Activated naive CD8-positive, alpha-beta T cell treated with anti-CD3 and anti-CD28 coated beads, Interleukin-2, amount 50 U/mL, for 24 hours (primary cell): ENCODE measurements at regions not wholly inside any gene's neighbourhood (a gene's known extent, or its start where the extent isn't known, plus 50 kb on each side); places are given as distances from the start of the nearest gene placed in this dataset.

Experiments
- ATAC-seq: fragments of 150-1000 bp; cut with Tn5 transposase; one replicate; pipeline ENCODE4 v1.10.0; 2021
- DNase-seq: peaks from one replicate; pipeline ENCODE4 v3.0.0; 2021
- H3K27ac Mint-ChIP-seq: one replicate; pipeline ENCODE4 v1.8.0; 2021; ENCODE audit warnings: mild to moderate bottlenecking, mixed read lengths
- H3K27me3 Mint-ChIP-seq: one replicate; pipeline ENCODE4 v1.8.0; 2021; ENCODE audit warnings: mixed read lengths
- H3K36me3 Mint-ChIP-seq: one replicate; pipeline ENCODE4 v1.8.0; 2021; ENCODE audit warnings: low read depth, mixed read lengths
- H3K4me1 Mint-ChIP-seq: one replicate; pipeline ENCODE4 v1.8.0; 2021; ENCODE audit warnings: mixed read lengths
- H3K4me3 Mint-ChIP-seq: one replicate; pipeline ENCODE4 v1.8.0; 2021; ENCODE audit warnings: mild to moderate bottlenecking, moderate library complexity, mixed read lengths
- H3K9me3 Mint-ChIP-seq: one replicate; pipeline ENCODE4 v1.8.0; 2021; ENCODE audit warnings: mixed read lengths

DNA sequence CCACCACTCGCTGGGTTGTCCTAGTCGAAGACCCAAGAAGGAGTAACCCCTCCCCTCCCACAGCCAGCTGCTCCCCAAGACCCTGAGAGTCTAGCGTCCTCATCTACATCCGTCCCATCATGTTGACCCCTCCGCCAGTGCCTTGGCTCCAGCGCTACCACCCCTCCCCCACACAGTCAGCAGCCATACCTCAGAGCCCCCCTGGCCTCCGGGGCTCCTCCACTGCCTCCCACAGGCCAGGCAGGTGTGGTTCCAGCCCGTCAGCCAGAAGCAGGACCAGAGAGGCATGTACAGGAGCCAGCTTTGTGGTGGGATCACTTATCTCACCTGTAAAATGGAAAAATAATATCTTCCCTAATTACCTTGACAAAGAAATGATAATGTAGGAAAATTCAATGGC, 51.5 kb upstream of the PHF21B start:
- ATAC-seq: no peak
- Mint-ChIP-seq H3K36me3 (no peaks in the 10 kb centered on the region), H3K4me1 (peaks cover 30% of the 10 kb centered on the region), H3K27ac (no peak overlapping the region), H3K4me3 (no peak overlapping the region), H3K9me3 (no peaks in the 10 kb centered on the region), H3K27me3 (peaks cover 18% of the 10 kb centered on the region)
- no peak for DNase-seq

- Mint-ChIP-seq H3K27me3 (peaks cover 15% of the 10 kb centered on the region), H3K9me3 (peaks cover 9% of the 10 kb centered on the region), H3K36me3 (no peaks in the 10 kb centered on the region), H3K27ac (peak overlapping the region; percentile 49), H3K4me3 (no peak overlapping the region), H3K4me1 (peaks cover 21% of the 10 kb centered on the region)
- DNase-seq (peak; percentile 59), ATAC-seq (peak; percentile 89)
Observed at GRCh38 chr22:45064313-45065278, 54.8 kb upstream of the PHF21B start.

DNA sequence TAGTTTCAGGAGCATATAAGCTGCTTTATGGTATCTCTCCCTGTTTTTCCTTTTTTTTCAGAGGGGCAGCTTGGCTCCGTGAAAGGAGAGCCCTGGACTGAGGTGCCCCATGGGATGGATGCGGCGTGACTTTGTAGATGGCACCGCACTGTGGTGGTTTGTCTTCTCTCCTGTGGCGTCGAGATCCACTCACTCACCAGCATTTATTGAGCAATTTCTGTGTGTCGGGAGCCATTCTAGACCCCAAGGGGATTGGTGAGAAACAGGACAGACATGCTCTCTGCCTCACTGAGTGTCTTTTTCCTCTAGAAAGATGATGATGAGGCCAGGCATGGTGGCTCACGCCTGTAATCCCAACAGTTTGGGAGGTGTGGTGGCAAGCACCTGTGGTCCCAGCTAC, 55.9 kb upstream of the PHF21B start:
- H3K27me3 Mint-ChIP-seq: peaks cover 15% of the 10 kb centered on the region
- H3K4me3 Mint-ChIP-seq: no peak overlapping the region
- DNase-seq (no peak), ATAC-seq (no peak)
- peak overlapping the region; percentile 10 for H3K27ac Mint-ChIP-seq
- peaks cover 27% of the 10 kb centered on the region for H3K4me1 Mint-ChIP-seq
- no peaks in the 10 kb centered on the region for H3K36me3 Mint-ChIP-seq
- H3K9me3 Mint-ChIP-seq: peaks cover 9% of the 10 kb centered on the region

- Mint-ChIP-seq H3K9me3 (peaks cover 9% of the 10 kb centered on the region), H3K27me3 (peaks cover 20% of the 10 kb centered on the region), H3K4me1 (peaks cover 37% of the 10 kb centered on the region), H3K27ac (no peak overlapping the region), H3K36me3 (no peaks in the 10 kb centered on the region), H3K4me3 (no peak overlapping the region)
- no peak for DNase-seq
- ATAC-seq: no peak
Observed at GRCh38 chr22:45067731-45068130, 57.9 kb upstream of the PHF21B start.

DNA sequence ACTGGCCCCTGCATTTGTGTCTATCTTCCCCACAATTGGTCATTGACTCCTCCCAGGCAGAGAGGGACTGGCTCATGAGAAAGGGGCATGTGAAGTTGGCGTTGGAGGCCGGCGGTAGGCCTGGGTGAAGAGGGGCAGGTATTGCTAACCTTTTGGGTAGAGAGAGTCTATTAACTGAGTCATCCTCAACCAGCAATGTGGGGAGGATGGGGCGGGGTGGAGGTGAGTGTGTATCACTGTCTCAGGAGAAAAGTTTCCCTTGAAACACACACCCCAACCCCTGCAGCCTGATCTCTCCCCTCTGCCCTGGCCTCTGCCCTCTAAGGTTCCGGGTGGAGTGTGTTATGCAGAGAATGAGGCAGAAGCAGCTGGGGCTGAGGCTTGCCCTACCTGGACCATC, 60.1 kb upstream of the PHF21B start:
- Mint-ChIP-seq H3K27ac (no peak overlapping the region), H3K36me3 (no peaks in the 10 kb centered on the region), H3K4me1 (peaks cover 23% of the 10 kb centered on the region), H3K27me3 (peaks cover 28% of the 10 kb centered on the region), H3K4me3 (no peak overlapping the region), H3K9me3 (peaks cover 9% of the 10 kb centered on the region)
- peak; percentile 43 for DNase-seq
- peak; percentile 86 for ATAC-seq

DNA sequence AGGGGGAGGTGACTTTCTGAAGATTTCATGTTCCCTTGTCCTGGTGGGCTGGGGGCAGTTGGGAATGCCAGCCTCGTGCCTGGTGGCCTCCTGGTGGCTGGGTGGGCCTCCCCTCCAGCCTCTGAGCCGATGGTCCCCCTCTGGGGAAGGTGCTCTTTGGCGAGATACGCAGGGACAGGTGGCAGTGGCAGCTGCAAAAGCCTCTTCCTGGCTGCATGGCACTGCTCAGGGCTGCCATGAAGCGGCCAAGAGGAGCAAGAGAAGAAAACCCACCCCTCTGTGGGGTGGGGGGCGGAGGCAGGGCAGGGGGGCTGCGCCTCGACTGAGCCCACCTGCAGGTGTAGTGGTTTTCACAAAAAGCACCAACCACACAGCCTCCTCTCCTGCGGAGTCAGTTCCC, 61.8 kb upstream of the PHF21B start:
- Mint-ChIP-seq H3K4me3 (no peak overlapping the region), H3K36me3 (no peaks in the 10 kb centered on the region), H3K9me3 (peaks cover 9% of the 10 kb centered on the region), H3K27me3 (peaks cover 30% of the 10 kb centered on the region), H3K27ac (no peak overlapping the region), H3K4me1 (peaks cover 16% of the 10 kb centered on the region)
- ATAC-seq: no peak
- no peak for DNase-seq

DNA sequence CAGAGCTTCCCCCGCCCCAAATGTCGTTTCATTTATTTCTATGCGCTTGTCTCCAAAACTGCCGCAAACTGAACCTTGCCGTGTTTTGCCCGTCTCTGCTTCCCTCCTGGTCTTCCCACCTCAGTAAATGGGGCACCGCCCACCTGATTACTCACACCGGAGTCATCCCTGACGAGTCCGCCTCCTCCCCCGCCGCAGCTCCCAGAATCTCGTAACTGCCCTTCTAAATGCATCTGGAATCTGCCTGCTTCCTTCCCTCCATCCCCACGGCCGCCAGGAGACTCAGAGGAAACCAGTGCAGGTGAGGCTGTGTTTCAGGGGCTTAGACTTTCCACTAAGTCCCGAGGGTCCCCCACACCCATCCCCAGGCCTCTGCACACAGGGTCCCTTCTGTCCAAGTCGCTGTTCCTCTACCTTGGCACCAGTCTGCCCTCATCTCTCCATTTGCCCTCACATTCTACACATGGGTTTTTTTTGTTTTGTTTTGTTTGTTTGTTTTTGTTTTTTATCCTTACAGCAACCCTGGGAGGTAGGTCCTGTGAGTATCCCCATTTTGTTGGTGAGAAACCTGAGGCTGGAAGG, 62.6 kb upstream of the PHF21B start:
- Mint-ChIP-seq H3K36me3 (no peaks in the 10 kb centered on the region), H3K27me3 (peaks cover 36% of the 10 kb centered on the region), H3K9me3 (peaks cover 9% of the 10 kb centered on the region), H3K4me1 (peaks cover 16% of the 10 kb centered on the region), H3K4me3 (no peak overlapping the region), H3K27ac (no peak overlapping the region)
- DNase-seq: peak; percentile 31
- ATAC-seq: peak; percentile 13

- Mint-ChIP-seq H3K4me3 (no peak overlapping the region), H3K27ac (no peak overlapping the region), H3K36me3 (no peaks in the 10 kb centered on the region), H3K27me3 (peaks cover 43% of the 10 kb centered on the region), H3K4me1 (peaks cover 16% of the 10 kb centered on the region), H3K9me3 (peaks cover 7% of the 10 kb centered on the region)
- no peak for DNase-seq
- ATAC-seq: no peak
Observed at GRCh38 chr22:45073064-45073463, 63.3 kb upstream of the PHF21B start.

GRCh38 chr22:45077286-45077685, 67.5 kb upstream of the PHF21B start:
- Mint-ChIP-seq H3K36me3 (peaks cover 2% of the 10 kb centered on the region), H3K4me1 (peaks cover 4% of the 10 kb centered on the region), H3K27ac (no peak overlapping the region), H3K9me3 (peaks cover 6% of the 10 kb centered on the region), H3K4me3 (no peak overlapping the region), H3K27me3 (peaks cover 60% of the 10 kb centered on the region)
- DNase-seq (no peak), ATAC-seq (no peak)

DNA sequence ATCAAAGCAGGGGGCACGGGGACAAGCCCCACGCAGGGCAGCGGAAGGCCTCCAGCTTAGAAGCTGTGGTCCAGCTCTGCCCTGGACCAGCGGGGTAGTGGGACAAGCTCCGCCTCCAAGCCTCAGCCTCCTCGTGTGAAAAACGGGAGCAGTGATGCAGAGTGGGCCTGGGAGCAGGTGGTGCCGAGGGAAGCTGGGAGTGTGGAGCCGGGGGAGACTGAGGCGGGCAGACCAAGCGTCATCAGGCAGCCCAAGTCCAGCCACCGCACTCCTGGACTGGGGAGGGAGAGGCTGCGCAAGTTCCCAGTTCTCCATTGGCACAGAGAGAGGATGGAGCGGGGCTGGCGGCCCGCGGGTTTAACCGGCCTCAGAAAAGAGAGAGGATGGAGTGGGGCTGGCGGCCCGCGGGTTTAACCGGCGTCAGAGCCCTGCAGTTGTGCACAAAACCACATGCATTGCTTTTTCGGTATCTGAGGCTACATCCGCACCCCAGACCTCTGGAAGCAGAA, 68.1 kb upstream of the PHF21B start:
- ATAC-seq (no peak), DNase-seq (no peak)
- H3K27me3 Mint-ChIP-seq: peaks cover 60% of the 10 kb centered on the region
- no peaks in the 10 kb centered on the region for H3K4me1 Mint-ChIP-seq
- no peak overlapping the region for H3K4me3 Mint-ChIP-seq
- H3K36me3 Mint-ChIP-seq: peaks cover 2% of the 10 kb centered on the region
- no peak overlapping the region for H3K27ac Mint-ChIP-seq
- H3K9me3 Mint-ChIP-seq: peaks cover 6% of the 10 kb centered on the region

DNA sequence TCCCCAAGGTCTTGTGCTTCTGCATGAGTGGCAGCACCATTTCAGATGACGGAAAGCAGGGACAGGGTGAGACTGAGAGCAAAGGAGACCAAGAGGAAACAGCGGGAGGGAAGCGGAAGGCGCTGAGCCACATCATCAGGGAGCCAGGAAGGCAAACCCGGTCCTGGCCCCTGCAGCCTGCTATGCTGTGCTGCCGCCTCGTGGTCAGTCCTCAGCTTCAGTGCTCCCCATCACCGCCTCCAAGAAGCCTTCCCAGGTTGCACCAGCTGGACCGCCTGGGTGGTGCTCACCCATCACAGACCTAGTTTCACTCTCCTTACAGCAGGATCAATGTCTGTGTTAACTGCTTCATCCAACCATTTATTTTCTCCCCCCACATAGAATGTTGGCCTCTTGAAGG, 73.0 kb upstream of the PHF21B start:
- DNase-seq: peak; percentile 34
- peak; percentile 24 for ATAC-seq
- Mint-ChIP-seq H3K4me3 (no peak overlapping the region), H3K4me1 (peaks cover 19% of the 10 kb centered on the region), H3K36me3 (peaks cover 2% of the 10 kb centered on the region), H3K27me3 (peaks cover 43% of the 10 kb centered on the region), H3K9me3 (peaks cover 6% of the 10 kb centered on the region), H3K27ac (no peak overlapping the region)

DNA sequence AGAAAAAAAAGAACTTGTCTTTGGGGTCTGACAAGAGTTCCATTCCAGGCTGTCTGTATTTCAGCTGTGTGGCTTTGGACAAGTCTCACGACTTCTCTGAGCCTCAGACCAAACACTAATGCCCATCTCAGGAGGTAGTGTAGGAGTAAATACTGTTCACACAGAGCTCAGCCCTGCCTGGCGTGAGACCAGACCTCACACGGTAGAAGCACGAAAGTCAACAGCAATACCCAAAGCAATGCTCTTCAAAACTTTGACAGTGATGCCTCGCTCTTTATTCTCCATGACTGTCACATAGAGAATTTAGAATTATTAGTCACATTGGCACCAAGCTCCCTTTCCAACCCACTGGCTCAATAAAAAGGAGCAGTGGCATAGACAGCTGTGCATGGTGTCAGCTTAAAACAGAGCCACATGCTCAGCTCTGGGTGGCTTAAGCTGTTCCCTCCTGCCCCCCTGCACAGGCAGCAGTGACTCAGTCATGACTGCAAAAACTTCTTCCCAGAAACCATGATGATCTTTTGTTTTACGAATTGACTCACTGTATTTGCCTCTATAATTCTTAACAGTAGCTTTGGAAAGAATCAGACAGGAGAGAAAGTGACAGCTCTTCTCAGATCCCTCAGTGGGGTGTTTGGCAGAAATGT, 74.0 kb upstream of the PHF21B start:
- DNase-seq (peak; percentile 11), ATAC-seq (peak; percentile 91)
- Mint-ChIP-seq H3K27me3 (peaks cover 36% of the 10 kb centered on the region), H3K27ac (peak overlapping the region; percentile 16), H3K4me3 (no peak overlapping the region), H3K9me3 (peaks cover 6% of the 10 kb centered on the region), H3K4me1 (peaks cover 19% of the 10 kb centered on the region), H3K36me3 (peaks cover 2% of the 10 kb centered on the region)

DNA sequence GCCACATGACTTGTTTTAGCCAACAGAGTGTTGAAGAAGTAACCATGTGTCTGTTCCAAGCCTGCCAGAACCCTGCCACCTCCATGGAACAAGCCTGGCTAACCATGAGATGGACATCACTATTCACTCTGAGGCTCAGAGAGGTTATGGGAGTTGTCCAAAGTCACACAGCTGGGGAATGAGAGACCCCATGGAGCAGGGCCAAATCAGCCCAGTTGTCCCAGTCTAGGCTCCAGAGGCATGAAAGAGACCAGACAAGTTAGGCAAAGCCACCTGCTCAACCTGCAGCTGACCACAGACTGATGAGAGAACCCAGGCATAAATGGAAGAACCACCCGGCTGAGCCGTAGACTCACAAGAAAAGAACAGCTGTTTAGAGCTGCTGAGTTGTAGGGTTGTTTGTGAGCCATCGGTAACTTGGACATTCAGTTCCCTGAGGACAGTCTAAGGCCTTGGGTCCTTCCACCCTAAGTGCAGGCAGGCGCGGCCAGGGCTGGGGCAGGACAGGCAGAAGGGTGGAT, 74.7 kb upstream of the PHF21B start:
- DNase-seq (no peak), ATAC-seq (no peak)
- Mint-ChIP-seq H3K36me3 (peaks cover 2% of the 10 kb centered on the region), H3K4me1 (peaks cover 19% of the 10 kb centered on the region), H3K4me3 (no peak overlapping the region), H3K9me3 (peaks cover 6% of the 10 kb centered on the region), H3K27me3 (peaks cover 32% of the 10 kb centered on the region), H3K27ac (peak overlapping the region; percentile 16)

DNA sequence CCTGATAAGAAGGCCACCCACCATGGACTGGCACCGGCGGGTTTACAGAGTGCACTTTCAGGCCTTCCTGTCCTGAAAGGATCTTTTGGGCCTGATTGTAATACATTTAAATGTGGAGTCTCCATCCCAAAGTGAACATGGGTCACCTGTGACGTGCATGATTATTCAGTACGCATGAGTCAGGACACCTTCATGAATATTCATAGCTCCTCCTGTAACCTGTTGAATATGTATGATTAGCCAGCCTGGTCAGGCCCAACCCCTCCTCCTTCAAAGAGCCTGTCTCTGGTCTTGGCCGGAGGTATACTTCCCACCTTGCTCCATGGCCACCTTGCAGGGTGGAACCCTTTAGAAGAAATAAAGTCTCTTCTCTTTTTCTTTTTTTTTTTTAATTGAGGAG, 75.9 kb upstream of the NUP50 start:
- no peak overlapping the region for H3K4me3 Mint-ChIP-seq

More for the DNA sequence above, 75.9 kb upstream of the NUP50 start:
- H3K27me3 Mint-ChIP-seq: peaks cover 22% of the 10 kb centered on the region
- no peak for ATAC-seq
- no peaks in the 10 kb centered on the region for H3K9me3 Mint-ChIP-seq
- H3K36me3 Mint-ChIP-seq: no peaks in the 10 kb centered on the region
- no peak for DNase-seq
- H3K4me1 Mint-ChIP-seq: peaks cover 19% of the 10 kb centered on the region
- H3K27ac Mint-ChIP-seq: no peak overlapping the region
